ENCODE measurements at regions not wholly inside any gene's neighbourhood (a gene's known extent, or its start where the extent isn't known, plus 50 kb on each side); places are given as distances from the start of the nearest gene placed in this dataset.
A peak's percentile ranks its signal among the peaks of the same experiment; 100 is the strongest.
"Not testable (repeated sequence)": the region's sequence is repeated elsewhere in the genome, so short reads cannot be mapped to it uniquely, and the experiment has no call there.

GRCh38 chr18:42533009-42533575 lies 578.1 kb downstream of the PIK3C3 start:
- Histone ChIP-seq H3K27me3 (ENCODE audit: control insufficient read depth, insufficient read depth, low read length) (no peaks in the 10 kb centered on the region), H3K9me3 (ENCODE audit: control insufficient read depth, insufficient read depth, low read length) (no peaks in the 10 kb centered on the region), H3K4me3 (ENCODE audit: low read depth, low read length) (no peak overlapping the region), H3K4me1 (ENCODE audit: control insufficient read depth, insufficient read depth, low read length) (no peaks in the 10 kb centered on the region), H3K27ac (ENCODE audit: low read depth, low read length) (peak overlapping the region; percentile 4), H3K36me3 (ENCODE audit: control insufficient read depth, insufficient read depth, low read length) (no peaks in the 10 kb centered on the region)
- DNase-seq (ENCODE audit: low read depth in 4 of 6, low spot score in 6 of 6): peak in 3 of 6 donors; percentile 12 to 54 (median 37)
- WGBS (ENCODE audit: insufficient coverage): 20% methylated on average over 2 of the region's 4 CpGs

- Histone ChIP-seq H3K4me3 (ENCODE audit: low read depth, low read length) (no peak overlapping the region), H3K36me3 (ENCODE audit: control insufficient read depth, insufficient read depth, low read length) (no peaks in the 10 kb centered on the region), H3K4me1 (ENCODE audit: control insufficient read depth, insufficient read depth, low read length) (no peaks in the 10 kb centered on the region), H3K27me3 (ENCODE audit: control insufficient read depth, insufficient read depth, low read length) (no peaks in the 10 kb centered on the region), H3K27ac (ENCODE audit: low read depth, low read length) (peak overlapping the region; percentile 4), H3K9me3 (ENCODE audit: control insufficient read depth, insufficient read depth, low read length) (no peaks in the 10 kb centered on the region)
- no peak for DNase-seq (ENCODE audit: low read depth in 4 of 6, low spot score in 6 of 6)
- WGBS (ENCODE audit: insufficient coverage): no CpG with 5 or more reads among the region's 8 CpGs
Observed at GRCh38 chr18:42533616-42534015, 578.6 kb downstream of the PIK3C3 start.

GRCh38 chr18:42534313-42534712 lies 579.3 kb downstream of the PIK3C3 start:
- H3K27me3 ChIP-seq (ENCODE audit: control insufficient read depth, insufficient read depth, low read length): no peaks in the 10 kb centered on the region
- no CpG with 5 or more reads among the region's 1 CpG for WGBS (ENCODE audit: insufficient coverage)
- no peak for DNase-seq (ENCODE audit: low read depth in 4 of 6, low spot score in 6 of 6)

GRCh38 chr18:42536442-42536841 lies 579.0 kb downstream of the RIT2 start:
- DNase-seq (ENCODE audit: low read depth in 4 of 6, low spot score in 6 of 6): no peak
- no peaks in the 10 kb centered on the region for H3K27me3 ChIP-seq (ENCODE audit: control insufficient read depth, insufficient read depth, low read length)
- no peaks in the 10 kb centered on the region for H3K9me3 ChIP-seq (ENCODE audit: control insufficient read depth, insufficient read depth, low read length)
- H3K4me3 ChIP-seq (ENCODE audit: low read depth, low read length): no peak overlapping the region
- no peaks in the 10 kb centered on the region for H3K4me1 ChIP-seq (ENCODE audit: control insufficient read depth, insufficient read depth, low read length)
- no peaks in the 10 kb centered on the region for H3K36me3 ChIP-seq (ENCODE audit: control insufficient read depth, insufficient read depth, low read length)
- WGBS (ENCODE audit: insufficient coverage): no CpG with 5 or more reads among the region's 1 CpG
- no peak overlapping the region for H3K27ac ChIP-seq (ENCODE audit: low read depth, low read length)

More at GRCh38 chr18:42534313-42534712, 579.3 kb downstream of the PIK3C3 start:
- H3K27ac ChIP-seq (ENCODE audit: low read depth, low read length): no peak overlapping the region
- no peaks in the 10 kb centered on the region for H3K36me3 ChIP-seq (ENCODE audit: control insufficient read depth, insufficient read depth, low read length)
- no peaks in the 10 kb centered on the region for H3K4me1 ChIP-seq (ENCODE audit: control insufficient read depth, insufficient read depth, low read length)
- H3K9me3 ChIP-seq (ENCODE audit: control insufficient read depth, insufficient read depth, low read length): no peaks in the 10 kb centered on the region
- H3K4me3 ChIP-seq (ENCODE audit: low read depth, low read length): no peak overlapping the region

GRCh38 chr18:42537291-42537690 lies 578.2 kb downstream of the RIT2 start:
- no CpG with 5 or more reads among the region's 2 CpGs for WGBS (ENCODE audit: insufficient coverage)
- Histone ChIP-seq H3K4me1 (ENCODE audit: control insufficient read depth, insufficient read depth, low read length) (no peaks in the 10 kb centered on the region), H3K4me3 (ENCODE audit: low read depth, low read length) (no peak overlapping the region), H3K9me3 (ENCODE audit: control insufficient read depth, insufficient read depth, low read length) (no peaks in the 10 kb centered on the region), H3K27me3 (ENCODE audit: control insufficient read depth, insufficient read depth, low read length) (no peaks in the 10 kb centered on the region), H3K27ac (ENCODE audit: low read depth, low read length) (no peak overlapping the region), H3K36me3 (ENCODE audit: control insufficient read depth, insufficient read depth, low read length) (no peaks in the 10 kb centered on the region)
- peak in 1 of 6 donors; percentile 21 for DNase-seq (ENCODE audit: low read depth in 4 of 6, low spot score in 6 of 6)

GRCh38 chr18:42544901-42545300 lies 570.6 kb downstream of the RIT2 start:
- Histone ChIP-seq H3K4me3 (ENCODE audit: low read depth, low read length) (no peak overlapping the region), H3K9me3 (ENCODE audit: control insufficient read depth, insufficient read depth, low read length) (no peaks in the 10 kb centered on the region), H3K27ac (ENCODE audit: low read depth, low read length) (no peak overlapping the region), H3K4me1 (ENCODE audit: control insufficient read depth, insufficient read depth, low read length) (no peaks in the 10 kb centered on the region), H3K27me3 (ENCODE audit: control insufficient read depth, insufficient read depth, low read length) (no peaks in the 10 kb centered on the region), H3K36me3 (ENCODE audit: control insufficient read depth, insufficient read depth, low read length) (no peaks in the 10 kb centered on the region)
- no peak for DNase-seq (ENCODE audit: low read depth in 4 of 6, low spot score in 6 of 6)
- no CpG with 5 or more reads among the region's 1 CpG for WGBS (ENCODE audit: insufficient coverage)

GRCh38 chr18:42545825-42546224 lies 569.7 kb downstream of the RIT2 start:
- H3K27me3 ChIP-seq (ENCODE audit: control insufficient read depth, insufficient read depth, low read length): no peaks in the 10 kb centered on the region
- no peak overlapping the region for H3K4me3 ChIP-seq (ENCODE audit: low read depth, low read length)
- no peak overlapping the region for H3K27ac ChIP-seq (ENCODE audit: low read depth, low read length)
- WGBS (ENCODE audit: insufficient coverage): no CpG with 5 or more reads among the region's 5 CpGs
- H3K9me3 ChIP-seq (ENCODE audit: control insufficient read depth, insufficient read depth, low read length): no peaks in the 10 kb centered on the region
- no peaks in the 10 kb centered on the region for H3K4me1 ChIP-seq (ENCODE audit: control insufficient read depth, insufficient read depth, low read length)
- no peaks in the 10 kb centered on the region for H3K36me3 ChIP-seq (ENCODE audit: control insufficient read depth, insufficient read depth, low read length)
- no peak for DNase-seq (ENCODE audit: low read depth in 4 of 6, low spot score in 6 of 6)

- no peaks in the 10 kb centered on the region for H3K4me1 ChIP-seq (ENCODE audit: control insufficient read depth, insufficient read depth, low read length)
- H3K9me3 ChIP-seq (ENCODE audit: control insufficient read depth, insufficient read depth, low read length): no peaks in the 10 kb centered on the region
- H3K4me3 ChIP-seq (ENCODE audit: low read depth, low read length): no peak overlapping the region
- no peaks in the 10 kb centered on the region for H3K27me3 ChIP-seq (ENCODE audit: control insufficient read depth, insufficient read depth, low read length)
- 100% methylated on average over 1 of the region's 1 CpG for whole genome bisulfite sequencing (ENCODE audit: insufficient coverage)
- H3K36me3 ChIP-seq (ENCODE audit: control insufficient read depth, insufficient read depth, low read length): no peaks in the 10 kb centered on the region
- no peak overlapping the region for H3K27ac ChIP-seq (ENCODE audit: low read depth, low read length)
- no peak for DNase-seq (ENCODE audit: low read depth in 4 of 6, low spot score in 6 of 6)
Observed at GRCh38 chr18:42548493-42548892, 567.0 kb downstream of the RIT2 start.

- H3K4me1 ChIP-seq (ENCODE audit: control insufficient read depth, insufficient read depth, low read length): no peaks in the 10 kb centered on the region
- H3K36me3 ChIP-seq (ENCODE audit: control insufficient read depth, insufficient read depth, low read length): no peaks in the 10 kb centered on the region
- no peak overlapping the region for H3K27ac ChIP-seq (ENCODE audit: low read depth, low read length)
- DNase-seq (ENCODE audit: low read depth in 4 of 6, low spot score in 6 of 6): no peak
- H3K27me3 ChIP-seq (ENCODE audit: control insufficient read depth, insufficient read depth, low read length): no peaks in the 10 kb centered on the region
- H3K9me3 ChIP-seq (ENCODE audit: control insufficient read depth, insufficient read depth, low read length): no peaks in the 10 kb centered on the region
- 94% methylated on average over 3 of the region's 3 CpGs for WGBS (ENCODE audit: insufficient coverage)
- no peak overlapping the region for H3K4me3 ChIP-seq (ENCODE audit: low read depth, low read length)
Observed at GRCh38 chr18:42549596-42549995, 565.9 kb downstream of the RIT2 start.

GRCh38 chr18:42552559-42552958 lies 562.9 kb downstream of the RIT2 start:
- H3K27me3 ChIP-seq (ENCODE audit: control insufficient read depth, insufficient read depth, low read length); H3K4me3 ChIP-seq (ENCODE audit: low read depth, low read length); H3K27ac ChIP-seq (ENCODE audit: low read depth, low read length); DNase-seq (ENCODE audit: low read depth in 4 of 6, low spot score in 6 of 6); H3K4me1 ChIP-seq (ENCODE audit: control insufficient read depth, insufficient read depth, low read length); H3K36me3 ChIP-seq (ENCODE audit: control insufficient read depth, insufficient read depth, low read length); H3K9me3 ChIP-seq (ENCODE audit: control insufficient read depth, insufficient read depth, low read length): not testable (repeated sequence)
- 67% methylated on average over 4 of the region's 4 CpGs for WGBS (ENCODE audit: insufficient coverage)
